Gastrocnemius medialis (tissue), 4 donors: ENCODE measurements at regions not wholly inside any gene's neighbourhood (a gene's known extent, or its start where the extent isn't known, plus 50 kb on each side); places are given as distances from the start of the nearest gene placed in this dataset.

ENCODE experiments used
- CTCF ChIP-seq, 5 experiments: fragments of 450-650 bp in 3 of 5; fragments of 200-600 bp in 2 of 5; sonication (generic) in 2 of 5; IDR thresholded peaks in 4 of 5; conservative IDR thresholded peaks in 1 of 5; 1 replicate in 4 of 5; 2 replicates in 1 of 5; pipeline ENCODE4 v1.5.1; 2016 to 2019; ENCODE audit warnings: antibody characterized with exemption in 5 of 5, mild to moderate bottlenecking in 3 of 5, moderate library complexity in 3 of 5
- POLR2A ChIP-seq, 2 donors: fragments of 450-650 bp; IDR thresholded peaks; one replicate each; pipeline ENCODE4 v1.6.1; 2017; ENCODE audit warnings: antibody characterized with exemption in 2 of 2, mild to moderate bottlenecking in 2 of 2, moderate library complexity in 2 of 2

- TF ChIP-seq CTCF (IDR thresholded peaks at IDR 0.05 in 4 of 5, conservative IDR thresholded peaks at IDR 0.05 in 1 of 5) (no peak), POLR2A (IDR thresholded peaks at IDR 0.05) (no peak)
These were observed 144.7 kb upstream of the ANKRD28 start for GRCh38 chr3:15942462-15942861.
